ENCODE measurements at regions not wholly inside any gene's neighbourhood (a gene's known extent, or its start where the extent isn't known, plus 50 kb on each side); places are given as distances from the start of the nearest gene placed in this dataset.

DNA sequence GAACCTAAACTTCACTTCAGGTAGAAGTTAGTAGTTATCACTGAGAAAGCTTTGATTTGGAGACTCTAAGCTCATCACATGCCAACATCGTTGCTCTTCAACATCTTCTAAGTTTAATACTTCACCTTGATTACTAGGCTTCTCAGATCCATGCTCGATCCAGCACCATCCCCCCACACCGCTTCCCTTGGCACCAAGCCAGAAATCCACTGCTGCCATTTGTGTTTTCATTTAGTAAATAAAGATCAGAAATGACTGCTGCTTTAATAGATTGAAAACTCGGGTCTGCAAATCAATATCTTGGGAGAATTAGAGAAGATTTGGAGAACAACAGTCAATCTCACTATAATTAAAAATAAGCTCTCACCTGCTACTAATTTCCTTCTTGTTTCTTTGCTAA lies 214.7 kb upstream of the NR4A3 start:
- no peaks in the 10 kb centered on the region for H3K4me1 ChIP-seq (ENCODE audit: control insufficient read depth in 3 of 3, insufficient read depth in 3 of 3, low read length in 3 of 3)
- no peak overlapping the region for H3K9ac ChIP-seq (ENCODE audit: low read depth in 1 of 3, low read length in 3 of 3)
- no peaks in the 10 kb centered on the region for H3K9me3 ChIP-seq (ENCODE audit: control insufficient read depth in 3 of 3, low read length in 3 of 3)
- no peak overlapping the region for H3K4me3 ChIP-seq (ENCODE audit: low read length in 3 of 3)
- H3K27ac ChIP-seq (ENCODE audit: low read depth, low read length), result no peak overlapping the region
- H3K27me3 ChIP-seq (ENCODE audit: control insufficient read depth in 3 of 3, insufficient read depth in 3 of 3, low read length in 3 of 3), result no peaks in the 10 kb centered on the region
- H3K36me3 ChIP-seq (ENCODE audit: control insufficient read depth in 3 of 3, insufficient read depth in 3 of 3, low read length in 3 of 3), result no peaks in the 10 kb centered on the region

DNA sequence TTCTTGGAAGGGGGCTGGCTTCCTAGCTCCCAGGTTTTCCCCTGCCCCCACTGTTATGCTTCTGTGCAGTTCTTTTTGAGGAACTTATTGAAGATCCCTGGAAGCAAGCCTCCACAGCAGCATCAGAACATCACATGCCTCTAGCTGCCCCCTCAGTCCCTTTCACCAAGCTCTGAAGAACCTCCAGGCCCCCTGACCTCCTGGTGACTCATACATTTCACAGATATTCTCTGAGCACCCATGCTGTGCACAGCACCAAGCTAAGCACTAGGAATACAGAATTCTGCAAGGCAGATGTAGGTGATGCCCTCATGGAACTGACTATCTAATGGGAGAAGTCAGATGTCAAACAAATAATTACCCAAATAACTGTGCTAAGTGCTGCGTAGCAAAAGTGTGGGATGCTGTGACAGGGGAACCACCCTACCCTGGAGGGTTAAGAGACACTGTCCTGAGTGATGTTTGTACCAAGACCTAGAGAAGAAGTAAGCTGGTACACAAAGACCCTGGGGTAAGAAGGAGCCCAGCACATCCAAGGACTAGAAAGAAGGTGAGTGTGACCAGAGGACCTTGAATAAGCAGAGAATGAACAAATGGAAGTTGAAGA lies 213.7 kb upstream of the NR4A3 start:
- no peaks in the 10 kb centered on the region for H3K27me3 ChIP-seq (ENCODE audit: control insufficient read depth in 3 of 3, insufficient read depth in 3 of 3, low read length in 3 of 3)
- no peak overlapping the region for H3K27ac ChIP-seq (ENCODE audit: low read depth, low read length)
- H3K9ac ChIP-seq (ENCODE audit: low read depth in 1 of 3, low read length in 3 of 3), result no peak overlapping the region
- no peaks in the 10 kb centered on the region for H3K9me3 ChIP-seq (ENCODE audit: control insufficient read depth in 3 of 3, low read length in 3 of 3)
- H3K36me3 ChIP-seq (ENCODE audit: control insufficient read depth in 3 of 3, insufficient read depth in 3 of 3, low read length in 3 of 3), result no peaks in the 10 kb centered on the region
- H3K4me3 ChIP-seq (ENCODE audit: low read length in 3 of 3), result no peak overlapping the region
- H3K4me1 ChIP-seq (ENCODE audit: control insufficient read depth in 3 of 3, insufficient read depth in 3 of 3, low read length in 3 of 3), result no peaks in the 10 kb centered on the region

DNA sequence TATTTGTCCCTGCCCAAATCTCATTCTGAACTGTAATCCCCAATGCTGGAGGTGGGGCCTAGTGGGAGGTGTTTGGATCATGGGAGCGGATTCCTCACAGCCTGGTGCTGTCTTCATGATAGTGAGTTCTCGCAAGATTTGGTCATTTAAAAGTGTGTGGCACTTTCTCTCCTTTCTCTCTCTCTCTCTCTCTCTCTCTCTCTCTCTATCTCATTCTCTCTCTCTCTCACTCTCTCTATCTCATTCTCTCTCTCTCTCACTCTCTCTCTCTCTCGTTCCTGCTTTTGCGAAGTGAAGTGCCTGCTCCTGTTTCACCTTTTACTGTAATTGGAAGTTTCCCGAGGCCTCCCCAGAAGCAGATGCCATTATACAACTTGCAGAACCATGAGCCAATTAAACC lies 207.3 kb upstream of the NR4A3 start:
- H3K4me1 ChIP-seq (ENCODE audit: control insufficient read depth in 3 of 3, insufficient read depth in 3 of 3, low read length in 3 of 3), result no peaks in the 10 kb centered on the region
- no peaks in the 10 kb centered on the region for H3K27me3 ChIP-seq (ENCODE audit: control insufficient read depth in 3 of 3, insufficient read depth in 3 of 3, low read length in 3 of 3)
- H3K9ac ChIP-seq (ENCODE audit: low read depth in 1 of 3, low read length in 3 of 3), result no peak overlapping the region
- H3K27ac ChIP-seq (ENCODE audit: low read depth, low read length), result no peak overlapping the region
- no peaks in the 10 kb centered on the region for H3K9me3 ChIP-seq (ENCODE audit: control insufficient read depth in 3 of 3, low read length in 3 of 3)
- H3K4me3 ChIP-seq (ENCODE audit: low read length in 3 of 3), result no peak overlapping the region
- no peaks in the 10 kb centered on the region for H3K36me3 ChIP-seq (ENCODE audit: control insufficient read depth in 3 of 3, insufficient read depth in 3 of 3, low read length in 3 of 3)

DNA sequence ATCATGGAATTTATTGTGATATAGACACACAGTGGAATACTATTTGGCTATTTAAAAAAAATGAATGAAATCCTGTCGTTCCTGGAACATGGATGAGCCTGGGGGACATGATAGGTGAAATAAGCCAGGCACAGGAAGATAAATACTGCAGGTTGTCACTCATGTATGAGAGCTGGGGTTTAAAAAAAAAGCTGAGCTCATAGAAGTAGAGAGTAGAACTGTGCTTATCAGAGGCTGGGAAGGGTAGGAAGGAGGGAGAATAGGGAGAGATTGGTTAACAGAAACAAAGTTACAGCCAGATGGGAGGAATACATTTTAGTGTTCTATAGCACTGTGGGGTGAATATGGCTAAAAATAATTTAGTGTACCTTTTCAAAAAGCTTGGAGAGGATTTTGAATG lies 200.6 kb upstream of the NR4A3 start:
- Histone ChIP-seq H3K4me3 (ENCODE audit: low read length in 3 of 3) (no peak overlapping the region), H3K9ac (ENCODE audit: low read depth in 1 of 3, low read length in 3 of 3) (no peak overlapping the region), H3K27me3 (ENCODE audit: control insufficient read depth in 3 of 3, insufficient read depth in 3 of 3, low read length in 3 of 3) (no peaks in the 10 kb centered on the region), H3K4me1 (ENCODE audit: control insufficient read depth in 3 of 3, insufficient read depth in 3 of 3, low read length in 3 of 3) (no peaks in the 10 kb centered on the region), H3K9me3 (ENCODE audit: control insufficient read depth in 3 of 3, low read length in 3 of 3) (no peaks in the 10 kb centered on the region), H3K36me3 (ENCODE audit: control insufficient read depth in 3 of 3, insufficient read depth in 3 of 3, low read length in 3 of 3) (no peaks in the 10 kb centered on the region), H3K27ac (ENCODE audit: low read depth, low read length) (no peak overlapping the region)

DNA sequence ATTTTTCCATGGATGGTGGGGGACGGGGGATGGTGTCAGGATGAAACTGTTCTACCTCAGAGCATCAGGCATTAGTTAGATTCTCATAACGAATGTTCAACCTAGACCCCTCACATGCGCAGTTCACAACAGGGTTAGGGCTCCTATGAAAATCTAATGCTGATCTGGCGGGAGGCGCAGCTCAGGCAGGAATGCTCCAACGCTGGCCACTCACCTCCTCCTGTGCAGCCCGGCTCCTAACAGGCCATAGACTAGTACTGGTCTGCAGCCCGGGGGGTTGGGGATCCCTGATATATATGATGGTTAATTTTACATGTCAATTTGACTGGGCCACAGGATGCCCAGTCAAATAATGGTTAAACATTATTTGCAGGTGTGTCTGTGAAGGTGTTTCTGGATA lies 199.0 kb upstream of the NR4A3 start:
- Histone ChIP-seq H3K4me3 (ENCODE audit: low read length in 3 of 3) (no peak overlapping the region), H3K4me1 (ENCODE audit: control insufficient read depth in 3 of 3, insufficient read depth in 3 of 3, low read length in 3 of 3) (no peaks in the 10 kb centered on the region)

DNA sequence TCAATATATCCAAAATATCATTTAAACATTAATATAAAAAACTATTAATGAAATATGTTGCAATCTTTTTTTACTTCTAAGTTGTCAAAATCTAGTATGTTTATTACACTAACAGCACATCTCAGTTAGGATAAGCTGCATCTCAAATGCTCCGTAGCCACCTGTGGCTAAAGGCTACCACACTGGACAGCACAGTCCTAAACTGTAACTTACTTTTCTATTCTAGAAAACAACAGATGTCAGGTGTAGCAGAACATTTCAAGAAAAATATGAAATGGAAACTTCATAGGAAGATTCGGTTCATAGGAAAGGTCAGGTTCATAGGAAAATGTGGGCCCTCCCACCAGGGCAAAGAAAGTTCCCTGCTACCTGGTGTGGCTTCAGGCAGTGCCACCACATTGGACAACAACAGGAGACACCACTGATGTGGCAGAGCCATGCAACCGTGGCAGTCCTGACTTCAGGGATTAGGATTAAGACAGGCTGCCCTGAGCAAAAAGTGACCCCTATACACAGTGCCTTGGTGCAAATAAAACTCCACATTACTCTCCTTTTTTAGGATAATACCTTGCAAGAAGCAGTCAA lies 197.8 kb upstream of the NR4A3 start:
- no peaks in the 10 kb centered on the region for H3K9me3 ChIP-seq (ENCODE audit: control insufficient read depth in 3 of 3, low read length in 3 of 3)
- H3K4me3 ChIP-seq (ENCODE audit: low read length in 3 of 3), result no peak overlapping the region
- H3K9ac ChIP-seq (ENCODE audit: low read depth in 1 of 3, low read length in 3 of 3), result no peak overlapping the region
- H3K27me3 ChIP-seq (ENCODE audit: control insufficient read depth in 3 of 3, insufficient read depth in 3 of 3, low read length in 3 of 3), result no peaks in the 10 kb centered on the region
- no peaks in the 10 kb centered on the region for H3K36me3 ChIP-seq (ENCODE audit: control insufficient read depth in 3 of 3, insufficient read depth in 3 of 3, low read length in 3 of 3)
- no peaks in the 10 kb centered on the region for H3K4me1 ChIP-seq (ENCODE audit: control insufficient read depth in 3 of 3, insufficient read depth in 3 of 3, low read length in 3 of 3)
- H3K27ac ChIP-seq (ENCODE audit: low read depth, low read length), result no peak overlapping the region

More for the DNA sequence above, 199.0 kb upstream of the NR4A3 start:
- Histone ChIP-seq H3K27ac (ENCODE audit: low read depth, low read length) (no peak overlapping the region), H3K27me3 (ENCODE audit: control insufficient read depth in 3 of 3, insufficient read depth in 3 of 3, low read length in 3 of 3) (no peaks in the 10 kb centered on the region), H3K36me3 (ENCODE audit: control insufficient read depth in 3 of 3, insufficient read depth in 3 of 3, low read length in 3 of 3) (no peaks in the 10 kb centered on the region), H3K9ac (ENCODE audit: low read depth in 1 of 3, low read length in 3 of 3) (no peak overlapping the region), H3K9me3 (ENCODE audit: control insufficient read depth in 3 of 3, low read length in 3 of 3) (no peaks in the 10 kb centered on the region)

DNA sequence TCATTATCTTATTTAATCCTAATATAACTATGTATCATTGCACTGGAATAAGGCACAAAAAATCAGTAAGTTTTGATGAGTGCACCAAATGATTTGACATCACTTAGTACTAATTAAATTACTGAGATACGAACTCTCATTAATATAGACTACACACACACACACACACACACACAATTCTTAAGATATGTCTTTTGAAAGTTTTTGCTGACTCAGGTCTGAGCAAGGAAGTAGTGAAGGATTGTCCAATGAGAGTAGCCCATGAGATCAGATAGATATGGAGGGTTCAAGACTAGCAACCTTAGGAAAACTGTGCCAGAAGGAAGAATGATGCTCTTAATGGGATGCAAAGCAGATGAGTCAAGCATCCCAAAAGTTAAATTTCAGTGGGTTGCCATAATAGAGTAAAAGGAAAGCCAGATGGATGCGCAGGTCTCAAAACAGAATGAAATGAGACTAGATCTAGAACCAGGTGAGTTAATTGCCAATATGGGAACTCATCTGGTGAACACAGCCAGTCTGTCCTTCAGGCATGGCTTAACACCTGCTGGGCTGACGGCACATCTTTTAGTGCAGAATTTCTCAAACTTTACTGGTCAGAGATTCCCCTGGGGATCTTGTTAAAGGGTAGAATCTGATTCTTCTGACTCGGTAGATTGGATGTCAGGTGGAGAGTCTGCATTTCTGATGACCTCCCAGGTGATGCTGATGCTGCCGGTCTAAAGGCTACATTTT lies 197.0 kb upstream of the NR4A3 start:
- no peak overlapping the region for H3K27ac ChIP-seq (ENCODE audit: low read depth, low read length)
- no peaks in the 10 kb centered on the region for H3K27me3 ChIP-seq (ENCODE audit: control insufficient read depth in 3 of 3, insufficient read depth in 3 of 3, low read length in 3 of 3)
- H3K4me1 ChIP-seq (ENCODE audit: control insufficient read depth in 3 of 3, insufficient read depth in 3 of 3, low read length in 3 of 3), result no peaks in the 10 kb centered on the region
- no peak overlapping the region for H3K4me3 ChIP-seq (ENCODE audit: low read length in 3 of 3)
- no peaks in the 10 kb centered on the region for H3K36me3 ChIP-seq (ENCODE audit: control insufficient read depth in 3 of 3, insufficient read depth in 3 of 3, low read length in 3 of 3)
- H3K9ac ChIP-seq (ENCODE audit: low read depth in 1 of 3, low read length in 3 of 3), result no peak overlapping the region
- H3K9me3 ChIP-seq (ENCODE audit: control insufficient read depth in 3 of 3, low read length in 3 of 3), result no peaks in the 10 kb centered on the region

DNA sequence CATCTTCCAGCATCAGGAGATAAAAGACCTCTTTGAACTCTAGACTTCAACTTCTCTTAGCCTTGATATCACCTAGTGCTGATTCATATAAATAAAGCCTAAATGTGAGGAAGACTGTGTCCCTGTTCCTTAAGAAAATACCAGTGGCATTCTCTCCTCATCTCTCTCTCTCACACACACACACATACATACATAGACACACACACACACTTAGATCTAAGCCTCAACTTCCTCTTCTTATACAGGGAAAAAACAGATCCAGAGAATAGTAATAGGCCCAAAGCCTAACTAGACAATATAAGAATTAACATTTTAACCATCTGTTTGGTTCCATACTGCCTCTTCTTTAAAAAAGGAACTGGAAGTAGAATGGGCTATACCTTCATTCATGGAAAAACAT lies 195.3 kb upstream of the NR4A3 start:
- Histone ChIP-seq H3K9me3 (ENCODE audit: control insufficient read depth in 3 of 3, low read length in 3 of 3) (no peaks in the 10 kb centered on the region), H3K9ac (ENCODE audit: low read depth in 1 of 3, low read length in 3 of 3) (no peak overlapping the region), H3K27me3 (ENCODE audit: control insufficient read depth in 3 of 3, insufficient read depth in 3 of 3, low read length in 3 of 3) (no peaks in the 10 kb centered on the region), H3K4me3 (ENCODE audit: low read length in 3 of 3) (no peak overlapping the region), H3K27ac (ENCODE audit: low read depth, low read length) (no peak overlapping the region), H3K36me3 (ENCODE audit: control insufficient read depth in 3 of 3, insufficient read depth in 3 of 3, low read length in 3 of 3) (no peaks in the 10 kb centered on the region), H3K4me1 (ENCODE audit: control insufficient read depth in 3 of 3, insufficient read depth in 3 of 3, low read length in 3 of 3) (no peaks in the 10 kb centered on the region)

DNA sequence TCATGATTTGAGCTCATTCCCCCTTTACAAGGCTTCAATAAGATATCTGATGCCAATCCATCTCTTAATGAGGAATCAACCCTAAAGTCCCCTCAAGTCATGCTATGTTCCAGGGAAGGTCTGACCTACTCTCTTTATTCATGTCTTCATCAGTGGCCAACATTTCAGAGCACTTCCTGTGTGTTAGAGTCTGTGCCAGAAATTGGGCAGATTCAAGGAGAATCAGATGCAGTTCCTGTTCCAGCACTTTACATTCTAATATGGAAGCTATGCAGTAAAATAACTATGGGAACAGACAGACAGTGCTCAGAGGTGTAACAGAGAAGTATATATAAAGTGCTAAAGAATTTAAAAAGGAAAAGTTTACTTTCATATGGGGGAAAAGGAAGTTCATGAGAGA lies 193.4 kb upstream of the NR4A3 start:
- Histone ChIP-seq H3K9ac (ENCODE audit: low read depth in 1 of 3, low read length in 3 of 3) (no peak overlapping the region), H3K27me3 (ENCODE audit: control insufficient read depth in 3 of 3, insufficient read depth in 3 of 3, low read length in 3 of 3) (no peaks in the 10 kb centered on the region), H3K4me1 (ENCODE audit: control insufficient read depth in 3 of 3, insufficient read depth in 3 of 3, low read length in 3 of 3) (no peaks in the 10 kb centered on the region), H3K36me3 (ENCODE audit: control insufficient read depth in 3 of 3, insufficient read depth in 3 of 3, low read length in 3 of 3) (no peaks in the 10 kb centered on the region), H3K27ac (ENCODE audit: low read depth, low read length) (no peak overlapping the region), H3K9me3 (ENCODE audit: control insufficient read depth in 3 of 3, low read length in 3 of 3) (no peaks in the 10 kb centered on the region), H3K4me3 (ENCODE audit: low read length in 3 of 3) (no peak overlapping the region)

DNA sequence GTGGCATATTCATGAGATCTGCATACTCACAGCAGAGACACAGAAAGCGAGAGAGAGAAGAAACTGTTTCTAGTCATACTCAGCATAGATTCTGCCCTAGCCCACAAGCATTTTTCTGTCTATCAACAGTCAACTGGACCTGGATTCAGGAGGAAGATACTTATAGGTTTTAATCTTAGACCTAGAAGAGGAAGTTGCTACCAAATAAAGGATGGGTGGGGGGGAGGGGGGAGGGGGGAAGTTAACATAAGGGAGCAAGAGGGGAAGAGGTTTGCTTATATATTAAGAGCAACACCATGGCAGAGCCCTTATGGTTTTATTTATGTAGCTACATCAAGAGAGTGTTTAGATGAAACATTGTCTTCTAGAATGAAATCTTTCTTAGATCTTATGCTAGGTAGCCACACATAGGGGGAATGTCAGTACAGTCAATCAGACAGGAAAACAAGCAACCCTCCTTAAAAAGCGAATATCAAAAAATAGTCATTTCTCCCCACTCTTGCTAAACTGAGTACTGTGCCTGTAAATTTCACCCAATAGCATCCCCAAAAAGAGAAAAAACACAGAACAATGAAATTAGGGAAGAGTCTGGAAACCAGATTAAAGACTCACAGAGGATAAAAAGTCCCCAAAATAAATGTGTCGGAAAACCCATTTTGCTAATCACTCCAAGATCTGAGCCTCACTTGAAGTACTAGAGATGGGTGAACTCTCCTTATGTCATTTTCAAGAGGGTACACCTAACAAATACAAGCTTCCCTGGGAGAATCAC lies 192.7 kb upstream of the NR4A3 start:
- Histone ChIP-seq H3K4me1 (ENCODE audit: control insufficient read depth in 3 of 3, insufficient read depth in 3 of 3, low read length in 3 of 3) (no peaks in the 10 kb centered on the region), H3K36me3 (ENCODE audit: control insufficient read depth in 3 of 3, insufficient read depth in 3 of 3, low read length in 3 of 3) (no peaks in the 10 kb centered on the region), H3K9ac (ENCODE audit: low read depth in 1 of 3, low read length in 3 of 3) (no peak overlapping the region), H3K27me3 (ENCODE audit: control insufficient read depth in 3 of 3, insufficient read depth in 3 of 3, low read length in 3 of 3) (no peaks in the 10 kb centered on the region), H3K9me3 (ENCODE audit: control insufficient read depth in 3 of 3, low read length in 3 of 3) (no peaks in the 10 kb centered on the region), H3K27ac (ENCODE audit: low read depth, low read length) (no peak overlapping the region), H3K4me3 (ENCODE audit: low read length in 3 of 3) (no peak overlapping the region)

Measured in skeletal muscle tissue (tissue), 3 donors.